T47D (cell line): ENCODE measurements at regions not wholly inside any gene's neighbourhood (a gene's known extent, or its start where the extent isn't known, plus 50 kb on each side); places are given as distances from the start of the nearest gene placed in this dataset.
A peak's percentile ranks its signal among the peaks of the same experiment; 100 is the strongest.
"Not testable (repeated sequence)": the region's sequence is repeated elsewhere in the genome, so short reads cannot be mapped to it uniquely, and the experiment has no call there.

Experiments
- DNase-seq, 2 experiments: peaks; one replicate each; pipeline versions ENCODE4 v3.0.0 to v3.0.0-alpha.2; 2011 to 2012; ENCODE audit warnings: low read depth in 1 of 2, low spot score in 1 of 2
- JUND ChIP-seq: IDR thresholded peaks from 2 replicates; pipeline ENCODE4 v1.6.1; 2012; ENCODE audit warnings: low read depth
- in situ Hi-C: cut with HindIII; loops from 2 replicates; pipeline ENCODE4 v1.10.0; 2016; ENCODE audit warnings: low sequenced_read_pairs, low pct_unique_long_range_greater_than_20kb

- no peak for TF ChIP-seq JUND
- in situ Hi-C loops, result no loop called here
- DNase-seq, result no peak
Observed at GRCh38 chr2:176413786-176414185, 144.5 kb downstream of the MTX2 start.

GRCh38 chr2:176414641-176415040 is 145.4 kb downstream of the MTX2 start:
- DNase-seq, result no peak
- in situ Hi-C loops, result no loop called here
- TF ChIP-seq JUND, result no peak

- DNase-seq, result no peak
- in situ Hi-C loops, result no loop called here
- TF ChIP-seq JUND, result no peak
Observed at GRCh38 chr2:176415174-176415895, 146.1 kb downstream of the MTX2 start.

- DNase-seq, result no peak
- TF ChIP-seq JUND, result no peak
- in situ Hi-C loops, result no loop called here
Observed at GRCh38 chr2:176415937-176416499, 146.8 kb downstream of the MTX2 start.

GRCh38 chr2:176418768-176419167 is 149.5 kb downstream of the MTX2 start:
- in situ Hi-C loops, result no loop called here
- TF ChIP-seq JUND, result no peak
- no peak for DNase-seq

- no peak for TF ChIP-seq JUND
- DNase-seq, result no peak
- in situ Hi-C loops, result no loop called here
Observed at GRCh38 chr2:176419591-176420071, 150.4 kb downstream of the MTX2 start.

- in situ Hi-C loops, result no loop called here
- TF ChIP-seq JUND, result no peak
- DNase-seq, result no peak
Observed at GRCh38 chr2:176421297-176422050, 152.2 kb downstream of the MTX2 start.

- DNase-seq, result no peak
- no peak for TF ChIP-seq JUND
- in situ Hi-C loops, result no loop called here
Observed at GRCh38 chr2:176423819-176424218, 154.6 kb downstream of the MTX2 start.

GRCh38 chr2:176424746-176425145 is 155.5 kb downstream of the MTX2 start:
- no peak for DNase-seq
- in situ Hi-C loops, result no loop called here
- TF ChIP-seq JUND, result no peak

GRCh38 chr2:176427549-176427948 is 158.3 kb downstream of the MTX2 start:
- no peak for TF ChIP-seq JUND
- peak in 1 of 2 experiments; percentile 37 for DNase-seq
- in situ Hi-C loops, result no loop called here

GRCh38 chr2:176428944-176429469 is 159.8 kb downstream of the MTX2 start:
- DNase-seq, in situ Hi-C loops: not testable (repeated sequence)

- no peak for TF ChIP-seq JUND
- in situ Hi-C loops, result no loop called here
- no peak for DNase-seq
Observed at GRCh38 chr2:176432434-176432833, 163.2 kb downstream of the MTX2 start.

- no peak for DNase-seq
- in situ Hi-C loops, result no loop called here
- no peak for TF ChIP-seq JUND
Observed at GRCh38 chr2:176435729-176436128, 166.5 kb downstream of the MTX2 start.
